Activated CD8-positive, alpha-beta memory T cell treated with anti-CD3 and anti-CD28 coated beads, Interleukin-2, amount 10 ng/mL, durations not matched to agents 7 days and 5 days (primary cell): ENCODE measurements at regions not wholly inside any gene's neighbourhood (a gene's known extent, or its start where the extent isn't known, plus 50 kb on each side); places are given as distances from the start of the nearest gene placed in this dataset.
"Not testable (repeated sequence)": the region's sequence is repeated elsewhere in the genome, so short reads cannot be mapped to it uniquely, and the experiment has no call there.

Experiments
- ATAC-seq: fragments of 150-1000 bp; cut with Tn5 transposase; one replicate; pipeline ENCODE4 v1.10.0; 2021; ENCODE audit warnings: moderate library complexity
- CTCF ChIA-PET: fragments of 350-600 bp; sonication (Branson Sonifier 250); formaldehyde crosslinking; loops from one replicate; lab custom pipeline; 2021; ENCODE audit warnings: antibody characterized with exemption; lab: Charles Lee
- DNase-seq: peaks from one replicate; pipeline ENCODE4 v3.0.0-alpha.2; 2020
- H3K27ac Mint-ChIP-seq: one replicate; pipeline ENCODE4 v1.8.0; 2021; ENCODE audit warnings: mild to moderate bottlenecking, mixed read lengths
- H3K27me3 Mint-ChIP-seq: one replicate; pipeline ENCODE4 v1.8.0; 2021; ENCODE audit warnings: mixed read lengths
- H3K36me3 Mint-ChIP-seq: one replicate; pipeline ENCODE4 v1.8.0; 2021; ENCODE audit warnings: mild to moderate bottlenecking, mixed read lengths
- H3K4me1 Mint-ChIP-seq: one replicate; pipeline ENCODE4 v1.8.0; 2021; ENCODE audit warnings: mixed read lengths
- H3K4me3 Mint-ChIP-seq: one replicate; pipeline ENCODE4 v1.8.0; 2021; ENCODE audit warnings: mild to moderate bottlenecking, moderate library complexity, mixed read lengths
- H3K9me3 Mint-ChIP-seq: one replicate; pipeline ENCODE4 v1.8.0; 2022; ENCODE audit warnings: low read depth, mixed read lengths

- Mint-ChIP-seq H3K36me3 (peaks cover 4% of the 10 kb centered on the region), H3K27ac (no peak overlapping the region), H3K9me3 (peaks cover 2% of the 10 kb centered on the region), H3K27me3 (no peaks in the 10 kb centered on the region), H3K4me3 (no peak overlapping the region), H3K4me1 (peaks cover 19% of the 10 kb centered on the region)
- no peak for ATAC-seq
- no peak for DNase-seq
- CTCF ChIA-PET = no interaction called here
These were observed 217.9 kb upstream of the AFF2 start for GRCh38 chrX:148282504-148282903.

DNA sequence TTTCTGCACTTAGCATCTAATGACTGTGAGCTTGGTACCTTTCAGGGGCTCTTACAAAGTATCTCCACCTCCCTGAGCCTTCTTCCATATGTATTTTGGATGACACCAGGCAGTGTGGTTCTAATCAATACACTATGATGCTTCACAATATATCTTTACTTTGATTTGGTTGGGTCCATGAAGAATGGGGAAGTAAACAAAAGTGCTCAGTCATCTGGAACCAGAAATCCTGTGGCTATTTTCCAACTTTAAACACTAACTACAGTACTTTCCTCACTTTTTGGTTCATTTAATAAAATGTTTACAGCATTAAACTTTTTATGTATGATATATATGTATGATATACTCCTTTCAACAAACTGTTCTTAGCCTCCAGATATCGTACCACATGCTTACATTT, 216.4 kb upstream of the AFF2 start:
- H3K27me3 Mint-ChIP-seq = no peaks in the 10 kb centered on the region
- CTCF ChIA-PET = no interaction called here
- ATAC-seq (no peak), DNase-seq (no peak)
- H3K9me3 Mint-ChIP-seq = no peaks in the 10 kb centered on the region
- H3K4me3 Mint-ChIP-seq = no peak overlapping the region
- peaks cover 4% of the 10 kb centered on the region for H3K36me3 Mint-ChIP-seq
- no peak overlapping the region for H3K27ac Mint-ChIP-seq
- H3K4me1 Mint-ChIP-seq = peaks cover 19% of the 10 kb centered on the region

DNA sequence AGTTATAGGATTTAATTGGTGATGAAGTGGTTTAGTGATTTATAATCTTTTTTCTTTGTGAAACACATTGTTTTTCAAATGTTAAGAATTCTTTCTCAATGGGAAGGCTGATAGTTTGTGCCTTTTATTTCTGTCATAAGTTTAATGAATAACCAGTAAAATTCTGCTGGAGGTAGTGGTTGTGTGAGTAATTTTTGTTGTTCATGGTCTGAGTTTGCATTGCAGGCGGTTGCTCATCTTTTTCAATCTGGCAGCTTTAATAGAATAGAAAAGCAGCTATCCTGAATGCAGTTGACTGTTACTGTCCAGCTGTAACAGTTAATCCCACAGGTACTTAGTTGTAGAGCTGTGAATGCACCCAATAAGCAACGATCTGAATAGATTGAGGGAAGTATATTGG, 215.6 kb upstream of the AFF2 start:
- Mint-ChIP-seq H3K27me3 (no peaks in the 10 kb centered on the region), H3K4me1 (peaks cover 19% of the 10 kb centered on the region), H3K36me3 (peaks cover 4% of the 10 kb centered on the region), H3K9me3 (no peaks in the 10 kb centered on the region), H3K4me3 (no peak overlapping the region), H3K27ac (no peak overlapping the region)
- CTCF ChIA-PET = no interaction called here
- ATAC-seq (no peak), DNase-seq (no peak)

GRCh38 chrX:148288451-148288850, 212.0 kb upstream of the AFF2 start:
- ATAC-seq (no peak), DNase-seq (no peak)
- H3K4me1 Mint-ChIP-seq = no peaks in the 10 kb centered on the region
- H3K27ac Mint-ChIP-seq = no peak overlapping the region
- H3K4me3 Mint-ChIP-seq = no peak overlapping the region
- H3K27me3 Mint-ChIP-seq = no peaks in the 10 kb centered on the region
- H3K9me3 Mint-ChIP-seq = no peaks in the 10 kb centered on the region
- CTCF ChIA-PET = no interaction called here
- H3K36me3 Mint-ChIP-seq = no peaks in the 10 kb centered on the region

DNA sequence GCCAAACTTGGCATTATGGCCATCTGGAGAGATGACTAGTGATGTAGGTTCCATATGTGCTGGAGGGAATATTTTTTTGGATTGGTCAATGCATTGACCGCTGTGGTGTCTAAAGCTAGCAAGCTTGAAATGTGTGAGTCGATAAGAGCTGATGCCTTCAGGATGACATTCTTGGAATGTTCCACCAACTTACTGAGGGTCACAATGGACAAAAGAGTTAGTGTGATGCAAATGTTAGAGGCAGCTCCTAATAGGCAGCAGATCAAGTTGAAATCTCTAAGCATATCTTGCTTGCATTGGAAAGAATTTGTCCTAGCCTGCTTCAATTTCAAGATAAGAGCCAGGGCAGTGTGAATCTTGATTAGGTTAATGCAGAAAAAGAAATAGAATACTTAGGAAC, 210.4 kb upstream of the AFF2 start:
- CTCF ChIA-PET = no interaction called here
- no peaks in the 10 kb centered on the region for H3K36me3 Mint-ChIP-seq
- DNase-seq (no peak), ATAC-seq (no peak)
- no peaks in the 10 kb centered on the region for H3K4me1 Mint-ChIP-seq
- H3K27ac Mint-ChIP-seq = no peak overlapping the region
- no peaks in the 10 kb centered on the region for H3K27me3 Mint-ChIP-seq
- H3K4me3 Mint-ChIP-seq = no peak overlapping the region
- H3K9me3 Mint-ChIP-seq = no peaks in the 10 kb centered on the region

GRCh38 chrX:148290931-148291330, 209.5 kb upstream of the AFF2 start:
- H3K4me1 Mint-ChIP-seq = peaks cover 3% of the 10 kb centered on the region
- no peaks in the 10 kb centered on the region for H3K9me3 Mint-ChIP-seq
- no peak overlapping the region for H3K27ac Mint-ChIP-seq
- H3K36me3 Mint-ChIP-seq = peaks cover 4% of the 10 kb centered on the region
- DNase-seq (no peak), ATAC-seq (no peak)
- H3K4me3 Mint-ChIP-seq = no peak overlapping the region
- CTCF ChIA-PET = no interaction called here
- H3K27me3 Mint-ChIP-seq = no peaks in the 10 kb centered on the region

DNA sequence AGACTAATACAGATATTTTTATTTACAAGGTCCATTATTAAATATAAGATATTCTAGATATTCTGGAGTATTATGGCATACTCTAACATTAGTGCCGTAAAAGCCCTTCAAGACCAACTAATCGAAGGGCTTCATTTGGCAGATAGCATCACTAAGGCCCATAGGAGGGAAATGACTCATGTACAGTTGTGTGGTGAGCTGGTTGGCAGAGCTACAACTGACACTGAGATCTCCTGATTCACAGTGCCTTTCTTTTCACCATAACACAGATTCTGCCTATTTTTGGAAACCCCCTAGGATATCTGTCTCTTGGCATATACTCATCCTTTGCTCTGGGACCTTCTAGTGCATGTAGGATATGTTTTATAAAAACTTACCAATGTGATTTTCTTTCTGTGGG, 201.7 kb upstream of the AFF2 start:
- Mint-ChIP-seq H3K27ac (no peak overlapping the region), H3K4me1 (peaks cover 6% of the 10 kb centered on the region), H3K9me3 (no peaks in the 10 kb centered on the region), H3K4me3 (no peak overlapping the region), H3K36me3 (peaks cover 9% of the 10 kb centered on the region), H3K27me3 (no peaks in the 10 kb centered on the region)
- CTCF ChIA-PET = no interaction called here
- ATAC-seq (peak; percentile 30), DNase-seq (no peak)

GRCh38 chrX:148305214-148305613, 195.2 kb upstream of the AFF2 start:
- ATAC-seq, DNase-seq, CTCF ChIA-PET, H3K27ac Mint-ChIP-seq, H3K4me3 Mint-ChIP-seq, H3K27me3 Mint-ChIP-seq, H3K9me3 Mint-ChIP-seq: not testable (repeated sequence)
- Mint-ChIP-seq H3K36me3 (peaks cover 13% of the 10 kb centered on the region), H3K4me1 (peaks cover 16% of the 10 kb centered on the region)

DNA sequence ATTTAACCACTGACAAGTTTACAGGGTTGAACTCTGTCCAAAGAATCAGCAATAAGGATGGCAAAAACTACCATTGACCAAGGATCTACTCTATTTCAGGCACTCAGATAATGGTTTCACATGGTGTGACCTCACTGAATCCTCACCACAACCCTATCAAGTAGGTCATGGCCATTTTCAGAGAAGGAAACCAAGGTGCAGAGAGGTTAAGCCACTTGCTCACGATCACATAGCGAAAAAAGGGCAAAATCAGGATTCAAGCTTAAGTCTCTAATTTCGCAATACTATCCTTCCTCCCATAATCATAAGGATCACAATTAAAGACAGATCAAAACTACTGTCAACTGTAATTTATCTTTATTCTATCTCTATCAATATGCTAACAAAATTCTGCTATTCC, 191.0 kb upstream of the AFF2 start:
- DNase-seq = no peak
- no peak for ATAC-seq
- Mint-ChIP-seq H3K4me1 (peaks cover 37% of the 10 kb centered on the region), H3K27ac (no peak overlapping the region), H3K27me3 (no peaks in the 10 kb centered on the region), H3K9me3 (no peaks in the 10 kb centered on the region), H3K36me3 (peaks cover 20% of the 10 kb centered on the region), H3K4me3 (no peak overlapping the region)
- CTCF ChIA-PET = no interaction called here

DNA sequence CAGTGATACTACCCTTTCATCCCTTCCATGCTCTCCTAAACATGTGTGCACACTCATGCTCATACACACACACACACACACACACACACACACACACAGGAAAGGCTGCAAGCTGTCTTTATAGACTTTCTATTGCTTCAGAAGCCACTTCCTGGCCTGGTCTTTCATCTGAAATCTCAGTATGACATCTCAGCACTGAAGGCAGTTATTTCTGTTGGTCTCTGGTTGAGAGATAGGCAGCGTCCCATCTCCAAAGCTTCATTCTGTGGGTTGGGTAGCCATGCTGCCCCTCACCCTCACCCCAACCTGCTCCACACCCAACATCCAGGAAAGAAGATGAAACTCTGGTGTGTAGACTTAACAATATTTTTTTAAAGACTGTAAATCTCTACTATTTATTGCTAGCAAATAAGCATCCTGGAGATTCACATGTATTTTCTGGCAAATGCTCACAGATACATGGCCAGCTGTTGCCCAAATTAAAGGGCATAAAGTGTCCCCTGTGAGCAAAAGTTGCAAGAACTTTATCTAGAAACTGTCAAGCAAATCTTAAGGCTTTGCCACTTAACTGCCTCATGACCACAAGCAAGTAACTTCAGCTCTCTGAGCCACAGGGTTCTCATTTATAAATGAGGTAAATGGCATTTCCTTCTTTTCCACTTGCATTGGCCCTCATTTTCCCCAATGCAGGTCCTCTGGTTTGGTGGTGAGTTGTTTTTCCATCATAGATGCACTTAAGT, 189.8 kb upstream of the AFF2 start:
- ATAC-seq (peak; percentile 88), DNase-seq (peak; percentile 77)
- H3K27me3 Mint-ChIP-seq = no peaks in the 10 kb centered on the region
- H3K27ac Mint-ChIP-seq = peak overlapping the region; percentile 90
- H3K36me3 Mint-ChIP-seq = peaks cover 20% of the 10 kb centered on the region
- H3K4me1 Mint-ChIP-seq = peaks cover 37% of the 10 kb centered on the region
- H3K9me3 Mint-ChIP-seq = no peaks in the 10 kb centered on the region
- CTCF ChIA-PET = no interaction called here
- H3K4me3 Mint-ChIP-seq = peak overlapping the region; percentile 26

DNA sequence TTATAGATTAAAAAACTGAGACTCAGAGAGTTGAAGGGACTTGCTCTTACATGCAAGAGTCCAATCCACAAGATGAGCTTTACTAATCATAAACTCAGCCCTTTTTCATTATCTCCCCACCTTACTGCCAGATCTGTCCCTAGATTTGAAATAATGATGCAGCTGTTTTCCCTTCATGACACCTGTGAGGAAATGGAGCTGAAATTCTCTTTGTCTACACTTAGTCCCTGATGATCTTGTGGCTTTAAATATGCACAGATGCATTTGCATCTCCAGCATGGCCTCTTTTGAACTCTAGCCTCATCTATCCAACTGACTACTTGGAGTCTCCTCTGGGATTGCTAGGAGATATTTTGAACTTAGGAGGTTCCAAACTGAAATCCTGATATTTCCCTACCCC, 188.9 kb upstream of the AFF2 start:
- no peaks in the 10 kb centered on the region for H3K9me3 Mint-ChIP-seq
- H3K4me3 Mint-ChIP-seq = no peak overlapping the region
- CTCF ChIA-PET = no interaction called here
- H3K27me3 Mint-ChIP-seq = no peaks in the 10 kb centered on the region
- H3K36me3 Mint-ChIP-seq = peaks cover 20% of the 10 kb centered on the region
- H3K4me1 Mint-ChIP-seq = peaks cover 37% of the 10 kb centered on the region
- H3K27ac Mint-ChIP-seq = peak overlapping the region; percentile 90
- DNase-seq (no peak), ATAC-seq (no peak)

DNA sequence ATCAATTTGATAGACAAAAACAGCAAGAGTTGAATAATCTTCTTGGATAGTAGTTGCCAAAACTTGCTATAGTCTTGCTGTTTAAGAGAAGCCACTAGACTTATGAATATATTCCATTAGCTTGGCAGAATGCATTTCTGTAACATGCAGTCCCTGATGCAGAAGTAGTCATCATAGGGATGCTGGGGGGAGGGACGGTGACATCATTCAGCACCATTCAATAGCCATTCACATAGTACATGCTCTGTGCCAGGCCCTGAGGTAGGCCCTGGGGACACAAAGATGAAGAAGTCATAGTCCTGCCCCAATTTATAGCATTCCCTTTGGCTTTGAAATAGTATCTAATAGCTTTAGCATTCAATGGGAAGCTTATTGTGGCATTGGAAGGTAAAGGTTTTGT, 185.5 kb upstream of the AFF2 start:
- CTCF ChIA-PET = no interaction called here
- peaks cover 2% of the 10 kb centered on the region for H3K9me3 Mint-ChIP-seq
- no peaks in the 10 kb centered on the region for H3K27me3 Mint-ChIP-seq
- ATAC-seq (no peak), DNase-seq (no peak)
- no peak overlapping the region for H3K4me3 Mint-ChIP-seq
- H3K27ac Mint-ChIP-seq = no peak overlapping the region
- H3K4me1 Mint-ChIP-seq = peaks cover 24% of the 10 kb centered on the region
- H3K36me3 Mint-ChIP-seq = peaks cover 9% of the 10 kb centered on the region

DNA sequence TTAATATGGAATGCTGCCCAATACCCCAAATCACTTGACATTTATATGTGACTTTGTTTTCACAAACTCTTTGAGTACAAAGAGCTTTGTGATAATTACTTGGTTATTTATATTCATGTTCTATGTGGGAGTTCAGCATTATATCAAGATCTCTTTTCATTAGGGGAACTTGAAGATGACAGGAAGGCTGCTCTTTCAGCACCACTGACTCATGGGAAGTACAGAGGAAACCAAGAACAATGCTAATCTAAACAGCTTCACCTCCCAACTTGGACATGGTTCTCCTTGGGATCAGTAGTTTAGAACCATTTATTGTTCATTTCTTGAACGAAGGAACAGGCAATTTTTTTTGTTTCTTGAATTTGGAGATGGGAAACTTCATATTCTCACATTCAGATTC, 184.0 kb upstream of the AFF2 start:
- Mint-ChIP-seq H3K27ac (no peak overlapping the region), H3K36me3 (peaks cover 5% of the 10 kb centered on the region), H3K4me3 (no peak overlapping the region), H3K4me1 (peaks cover 9% of the 10 kb centered on the region), H3K27me3 (no peaks in the 10 kb centered on the region), H3K9me3 (peaks cover 5% of the 10 kb centered on the region)
- CTCF ChIA-PET = no interaction called here
- ATAC-seq (no peak), DNase-seq (no peak)

- Mint-ChIP-seq H3K4me1 (peaks cover 6% of the 10 kb centered on the region), H3K27ac (no peak overlapping the region), H3K9me3 (peaks cover 5% of the 10 kb centered on the region), H3K27me3 (no peaks in the 10 kb centered on the region), H3K36me3 (peaks cover 6% of the 10 kb centered on the region), H3K4me3 (no peak overlapping the region)
- CTCF ChIA-PET = no interaction called here
- no peak for DNase-seq
- no peak for ATAC-seq
These were observed 177.5 kb upstream of the AFF2 start for GRCh38 chrX:148322906-148323305.

- CTCF ChIA-PET = no interaction called here
- H3K9me3 Mint-ChIP-seq = no peaks in the 10 kb centered on the region
These were observed 166.4 kb upstream of the AFF2 start for GRCh38 chrX:148333989-148334388.

More at GRCh38 chrX:148333989-148334388, 166.4 kb upstream of the AFF2 start:
- Mint-ChIP-seq H3K27me3 (no peaks in the 10 kb centered on the region), H3K27ac (peak overlapping the region; percentile 79), H3K36me3 (peaks cover 4% of the 10 kb centered on the region), H3K4me1 (peaks cover 15% of the 10 kb centered on the region), H3K4me3 (no peak overlapping the region)
- DNase-seq (no peak), ATAC-seq (peak; percentile 45)
